IPS-20b (cell line): ENCODE measurements at regions not wholly inside any gene's neighbourhood (a gene's known extent, or its start where the extent isn't known, plus 50 kb on each side); places are given as distances from the start of the nearest gene placed in this dataset.

Experiments
- H3K27ac ChIP-seq: one replicate; pipeline ENCODE4 v1.5.1; 2013; ENCODE audit warnings: low read length
- H3K27me3 ChIP-seq: 2 replicates; pipeline ENCODE4 v1.6.1; 2013; ENCODE audit warnings: mild to moderate bottlenecking, low read length, inconsistent platforms; ENCODE audit not compliant: insufficient read depth
- H3K36me3 ChIP-seq: 2 replicates; pipeline ENCODE4 v1.6.1; 2013; ENCODE audit warnings: low read depth, mild to moderate bottlenecking, inconsistent platforms, low read length, moderate library complexity; ENCODE audit not compliant: insufficient read depth
- H3K4me1 ChIP-seq: 2 replicates; pipeline ENCODE4 v1.6.1; 2013; ENCODE audit warnings: mild to moderate bottlenecking, control low read depth, inconsistent platforms, low read length, moderate library complexity; ENCODE audit not compliant: insufficient read depth
- H3K4me3 ChIP-seq: 2 replicates; pipeline ENCODE4 v1.5.1; 2013; ENCODE audit warnings: mild to moderate bottlenecking, low read length, inconsistent platforms
- H3K9ac ChIP-seq: 2 replicates; pipeline ENCODE4 v1.6.1; 2013; ENCODE audit warnings: low read depth, mild to moderate bottlenecking, inconsistent platforms, low read length, moderate library complexity
- H3K9me3 ChIP-seq: 2 replicates; pipeline ENCODE4 v1.6.1; 2013; ENCODE audit warnings: mild to moderate bottlenecking, low read depth, low read length, inconsistent platforms; ENCODE audit not compliant: insufficient read depth

DNA sequence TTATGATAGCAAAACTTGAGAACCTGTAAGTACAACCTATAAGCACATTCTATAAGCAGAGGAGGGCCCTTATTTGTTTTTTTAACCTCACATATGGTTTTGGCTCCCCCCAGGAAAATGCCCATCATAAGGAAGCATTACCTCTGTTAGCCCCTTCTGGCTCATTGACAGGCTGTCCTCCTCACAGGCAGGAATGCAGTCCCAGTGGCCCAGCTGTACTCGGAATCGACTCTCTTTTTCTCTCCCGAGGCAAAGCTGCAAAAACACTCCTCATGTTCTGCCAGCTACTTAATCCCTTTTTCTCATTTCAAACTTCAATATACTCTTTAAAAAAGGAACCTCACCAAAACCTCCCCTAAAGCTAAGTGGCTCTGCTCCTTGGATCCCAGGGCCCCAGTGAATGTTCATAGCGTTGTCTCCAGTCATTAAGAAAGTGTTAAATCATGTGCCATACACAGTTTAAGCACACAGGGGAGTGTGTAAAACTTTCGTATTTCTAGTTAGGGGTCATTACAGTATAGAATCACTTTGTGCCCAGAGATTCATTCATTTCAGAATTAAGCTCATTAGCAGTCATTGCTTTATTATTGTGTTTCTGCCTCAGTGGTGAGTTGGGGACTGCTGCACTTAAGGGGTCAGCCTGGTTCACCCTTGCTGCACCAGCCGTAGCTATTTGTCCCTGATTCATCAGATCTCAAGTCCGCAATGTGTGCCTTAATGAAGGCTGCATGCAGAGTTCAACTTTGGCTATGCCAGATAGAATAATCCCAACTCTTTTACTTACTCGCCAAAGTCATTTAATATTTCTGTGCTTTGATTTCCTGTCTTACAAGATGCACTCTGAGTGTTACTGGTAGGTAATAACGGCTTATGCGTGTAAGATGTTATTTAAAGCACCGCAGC lies 57.6 kb downstream of the JRKL start:
- Histone ChIP-seq H3K27ac (no peak overlapping the region), H3K36me3 (no peaks in the 10 kb centered on the region), H3K27me3 (no peaks in the 10 kb centered on the region), H3K9me3 (no peaks in the 10 kb centered on the region), H3K4me1 (no peaks in the 10 kb centered on the region), H3K4me3 (no peak overlapping the region), H3K9ac (no peak overlapping the region)

DNA sequence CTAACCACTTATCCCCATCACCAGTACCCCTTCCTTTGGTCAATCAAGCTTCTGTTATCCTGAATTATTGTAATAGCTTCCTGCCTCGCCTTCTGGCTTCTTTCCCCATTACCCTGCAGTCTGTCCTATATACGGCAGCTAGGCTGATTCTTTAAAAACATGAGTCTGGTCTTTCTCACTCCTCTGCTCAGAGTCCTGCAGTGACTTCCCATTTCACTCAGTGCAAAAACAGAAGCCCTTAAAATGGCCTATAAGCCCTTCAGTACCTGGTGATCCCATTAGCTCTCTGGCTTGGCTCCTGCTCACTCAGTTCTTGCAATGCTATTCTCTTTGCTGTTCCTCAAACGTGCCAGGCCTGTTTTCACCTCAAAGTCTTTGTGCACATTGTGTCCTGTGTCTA lies 58.4 kb downstream of the JRKL start:
- Histone ChIP-seq H3K27ac (no peak overlapping the region), H3K9ac (no peak overlapping the region), H3K4me1 (no peaks in the 10 kb centered on the region)

DNA sequence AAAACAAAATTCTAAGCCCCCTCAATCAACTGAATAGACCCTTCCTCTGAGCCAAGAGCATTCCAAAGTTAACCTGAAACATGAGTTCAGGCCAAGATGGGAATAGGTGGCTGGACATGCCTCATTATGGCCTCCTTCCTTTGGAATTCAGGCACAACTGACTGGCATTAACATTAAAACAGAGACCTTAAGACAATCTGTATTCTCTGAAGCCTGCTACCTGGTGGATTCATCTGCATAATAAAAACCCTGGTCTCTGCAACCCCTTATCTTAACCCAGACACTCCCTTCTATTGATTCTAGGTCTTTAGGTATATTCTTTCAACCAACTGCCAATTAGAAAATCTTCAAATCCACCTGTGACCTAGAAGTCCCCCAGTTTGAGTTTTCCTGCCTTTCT lies 66.3 kb downstream of the JRKL start:
- Histone ChIP-seq H3K36me3 (0 out of 2 replicates have a peak, but pooled peaks cover 4% of the 10 kb centered on the region), H3K27me3 (no peaks in the 10 kb centered on the region), H3K4me3 (peak overlapping the region; percentile 31; the same call in 1 of the 2 replicates), H3K9me3 (peaks cover 14% of the 10 kb centered on the region), H3K4me1 (peaks cover 13% of the 10 kb centered on the region; the same call in 1 of the 2 replicates), H3K9ac (no peak overlapping the region), H3K27ac (no peak overlapping the region)

More for the DNA sequence above, 58.4 kb downstream of the JRKL start:
- Histone ChIP-seq H3K36me3 (no peaks in the 10 kb centered on the region), H3K27me3 (no peaks in the 10 kb centered on the region), H3K4me3 (no peak overlapping the region), H3K9me3 (no peaks in the 10 kb centered on the region)

DNA sequence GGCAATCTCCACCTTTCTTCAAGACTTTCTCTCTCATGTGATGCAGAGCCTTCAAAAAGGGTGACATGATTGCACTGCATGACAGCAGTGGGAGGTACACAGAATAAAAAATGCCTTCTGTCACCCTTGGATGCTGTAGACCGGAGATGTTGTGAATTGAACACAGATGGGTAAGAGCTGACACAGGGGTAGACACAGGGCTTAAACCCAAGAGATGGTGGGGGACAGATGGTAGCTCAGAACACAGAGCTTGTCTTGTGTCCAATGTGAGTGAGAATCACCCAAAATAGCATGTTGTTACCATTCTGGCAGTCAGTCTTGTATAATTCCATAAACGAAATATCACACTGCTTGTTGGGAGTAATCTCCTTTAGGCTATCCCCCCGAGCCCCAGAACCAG lies 69.9 kb downstream of the JRKL start:
- H3K9ac ChIP-seq = no peak overlapping the region
- peaks cover 12% of the 10 kb centered on the region for H3K9me3 ChIP-seq
- no peak overlapping the region for H3K27ac ChIP-seq
- H3K4me1 ChIP-seq = peaks cover 17% of the 10 kb centered on the region
- H3K36me3 ChIP-seq = 0 out of 2 replicates have a peak, but pooled peaks cover 4% of the 10 kb centered on the region
- H3K27me3 ChIP-seq = no peaks in the 10 kb centered on the region
- no peak overlapping the region for H3K4me3 ChIP-seq

DNA sequence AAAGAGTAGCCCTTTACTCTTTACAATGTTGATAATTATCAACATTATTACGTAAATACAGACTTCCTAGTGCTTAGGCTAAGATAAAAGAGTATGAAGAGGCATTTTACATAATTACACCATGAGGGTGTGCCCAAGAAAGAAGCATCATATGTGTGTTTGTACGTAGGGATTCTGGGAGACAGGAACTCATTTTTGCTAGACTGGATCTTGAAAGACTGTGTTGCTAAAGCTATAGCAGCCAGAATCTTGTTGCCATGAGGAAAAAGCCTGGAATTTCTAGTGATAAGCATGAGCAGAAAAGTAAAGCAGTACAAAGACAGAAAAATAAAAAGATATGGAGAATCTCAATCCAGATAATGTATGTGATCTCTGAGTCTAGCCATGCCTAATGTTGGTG lies 72.1 kb downstream of the JRKL start:
- Histone ChIP-seq H3K27ac (no peak overlapping the region), H3K4me3 (no peak overlapping the region), H3K9me3 (no peaks in the 10 kb centered on the region)

DNA sequence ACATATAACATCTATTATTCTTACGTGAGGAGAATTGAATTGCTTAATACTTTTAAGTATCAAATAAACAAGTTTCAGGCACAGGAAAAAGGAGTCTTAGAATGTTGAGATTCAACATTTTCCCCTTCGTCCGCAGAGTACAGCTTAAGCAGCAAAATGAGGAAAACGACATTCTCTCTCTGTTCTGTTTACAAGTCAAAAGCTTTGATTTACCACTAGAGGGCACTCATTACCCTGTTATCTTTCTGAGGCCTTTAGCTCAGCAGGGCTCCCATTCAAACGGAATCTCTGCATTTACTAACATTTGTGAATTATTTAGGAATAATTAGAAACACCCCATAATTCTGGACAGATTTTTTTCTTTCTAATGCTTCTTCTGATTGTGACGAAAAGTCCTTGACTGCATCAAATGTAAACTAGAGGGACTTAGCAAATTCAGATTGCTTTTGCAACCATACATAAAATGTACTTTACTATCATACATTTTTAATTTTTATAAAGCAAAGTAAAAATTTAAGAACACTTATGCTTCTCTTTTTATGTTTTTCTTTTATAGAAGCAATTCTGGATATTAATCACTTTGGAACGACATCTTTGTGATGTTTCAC lies 75.0 kb downstream of the JRKL start:
- H3K27me3 ChIP-seq = no peaks in the 10 kb centered on the region

More for the DNA sequence above, 72.1 kb downstream of the JRKL start:
- Histone ChIP-seq H3K9ac (no peak overlapping the region), H3K4me1 (peaks cover 4% of the 10 kb centered on the region), H3K27me3 (no peaks in the 10 kb centered on the region), H3K36me3 (no peaks in the 10 kb centered on the region)

DNA sequence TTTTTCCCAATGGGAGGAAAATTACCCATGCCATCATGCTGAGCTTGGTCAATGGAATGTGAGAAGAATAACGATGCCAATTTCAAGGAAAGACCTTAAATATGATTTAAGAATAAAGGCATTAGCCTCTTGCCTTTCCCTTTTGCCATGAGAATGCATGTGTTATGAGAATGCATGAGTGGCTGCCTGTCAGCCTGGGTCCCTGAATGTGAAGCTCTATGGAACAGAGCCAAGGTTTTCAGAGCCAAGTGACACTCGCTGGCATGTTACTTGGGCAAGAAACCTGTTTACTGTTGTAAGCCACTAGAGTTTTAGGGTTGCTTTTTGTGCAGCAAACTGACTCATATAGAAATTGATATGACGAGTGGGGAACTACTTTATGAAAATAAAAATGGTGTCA lies 75.7 kb downstream of the JRKL start:
- H3K27ac ChIP-seq = no peak overlapping the region
- no peaks in the 10 kb centered on the region for H3K9me3 ChIP-seq
- no peaks in the 10 kb centered on the region for H3K27me3 ChIP-seq

More for the DNA sequence above, 75.0 kb downstream of the JRKL start:
- Histone ChIP-seq H3K9ac (no peak overlapping the region), H3K36me3 (no peaks in the 10 kb centered on the region), H3K27ac (no peak overlapping the region), H3K4me3 (no peak overlapping the region), H3K4me1 (peaks cover 4% of the 10 kb centered on the region; the same call in 1 of the 2 replicates), H3K9me3 (no peaks in the 10 kb centered on the region)

DNA sequence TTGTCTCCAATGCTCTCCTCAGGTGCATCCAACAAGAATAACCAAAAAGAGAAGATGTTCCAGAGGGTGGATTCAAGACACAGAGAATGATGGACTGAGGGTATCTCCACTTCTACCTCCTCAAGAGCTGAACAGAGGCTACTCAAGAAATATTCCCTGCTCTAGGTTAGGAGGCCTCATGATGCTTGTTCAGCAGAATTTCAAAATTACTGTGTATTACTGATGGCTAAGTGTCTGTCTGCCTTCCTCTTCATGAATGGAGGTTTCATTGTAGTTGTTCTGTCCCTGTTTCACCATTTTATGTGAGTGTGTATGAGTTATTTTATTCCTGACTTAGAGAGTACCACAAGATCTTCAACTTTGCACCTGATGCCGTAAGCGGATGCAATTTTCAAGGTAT lies 76.8 kb downstream of the JRKL start:
- Histone ChIP-seq H3K36me3 (no peaks in the 10 kb centered on the region), H3K9me3 (no peaks in the 10 kb centered on the region), H3K9ac (no peak overlapping the region), H3K4me3 (no peak overlapping the region), H3K4me1 (peaks cover 4% of the 10 kb centered on the region; the same call in 1 of the 2 replicates), H3K27ac (no peak overlapping the region), H3K27me3 (no peaks in the 10 kb centered on the region)

More for the DNA sequence above, 75.7 kb downstream of the JRKL start:
- no peak overlapping the region for H3K9ac ChIP-seq
- H3K4me1 ChIP-seq = peaks cover 4% of the 10 kb centered on the region; the same call in 1 of the 2 replicates
- H3K4me3 ChIP-seq = no peak overlapping the region
- H3K36me3 ChIP-seq = no peaks in the 10 kb centered on the region

DNA sequence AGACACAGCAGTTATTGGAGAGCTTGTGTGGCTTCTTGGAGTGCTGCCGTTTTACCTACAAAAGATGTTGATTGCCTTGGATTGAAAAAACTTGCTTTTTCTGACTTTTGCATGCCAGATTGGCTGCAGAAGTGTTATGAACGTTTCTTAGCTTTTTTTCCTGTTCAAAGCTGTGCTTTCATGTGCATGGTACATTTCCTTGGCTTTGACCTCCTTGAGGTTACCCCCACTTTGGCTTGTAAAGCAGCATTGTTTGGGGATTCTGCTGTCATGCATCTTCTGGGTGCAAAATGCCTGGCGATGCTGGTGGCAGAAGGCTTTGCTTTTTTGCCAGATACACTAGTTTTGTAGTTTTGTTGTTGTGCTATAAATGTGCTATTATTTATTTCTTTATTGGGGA lies 80.0 kb downstream of the JRKL start:
- H3K27ac ChIP-seq = no peak overlapping the region

DNA sequence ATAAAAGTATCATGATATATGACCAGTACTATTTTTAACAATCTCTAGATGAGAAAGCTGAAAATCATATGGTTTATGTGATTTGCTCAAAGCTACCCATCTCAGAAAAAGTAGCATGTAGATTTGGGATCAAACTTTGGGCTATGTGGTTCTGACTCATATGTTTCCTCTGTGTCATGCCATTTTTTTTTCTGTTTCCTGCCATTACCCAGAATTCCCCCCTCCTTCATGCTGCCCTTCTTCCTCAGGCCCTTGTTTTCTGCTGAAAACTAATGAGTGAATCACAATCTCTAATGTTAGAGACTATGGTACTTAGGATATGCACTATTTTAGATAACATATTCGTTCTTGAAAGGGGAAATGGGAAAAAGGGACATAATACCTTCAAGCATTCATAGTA lies 80.7 kb downstream of the JRKL start:
- Histone ChIP-seq H3K27ac (no peak overlapping the region), H3K36me3 (no peaks in the 10 kb centered on the region), H3K9me3 (no peaks in the 10 kb centered on the region), H3K4me1 (no peaks in the 10 kb centered on the region), H3K27me3 (no peaks in the 10 kb centered on the region), H3K9ac (no peak overlapping the region), H3K4me3 (no peak overlapping the region)

More for the DNA sequence above, 80.0 kb downstream of the JRKL start:
- no peak overlapping the region for H3K4me3 ChIP-seq
- no peaks in the 10 kb centered on the region for H3K9me3 ChIP-seq
- H3K4me1 ChIP-seq = no peaks in the 10 kb centered on the region
- H3K9ac ChIP-seq = no peak overlapping the region
- H3K36me3 ChIP-seq = no peaks in the 10 kb centered on the region
- no peaks in the 10 kb centered on the region for H3K27me3 ChIP-seq

DNA sequence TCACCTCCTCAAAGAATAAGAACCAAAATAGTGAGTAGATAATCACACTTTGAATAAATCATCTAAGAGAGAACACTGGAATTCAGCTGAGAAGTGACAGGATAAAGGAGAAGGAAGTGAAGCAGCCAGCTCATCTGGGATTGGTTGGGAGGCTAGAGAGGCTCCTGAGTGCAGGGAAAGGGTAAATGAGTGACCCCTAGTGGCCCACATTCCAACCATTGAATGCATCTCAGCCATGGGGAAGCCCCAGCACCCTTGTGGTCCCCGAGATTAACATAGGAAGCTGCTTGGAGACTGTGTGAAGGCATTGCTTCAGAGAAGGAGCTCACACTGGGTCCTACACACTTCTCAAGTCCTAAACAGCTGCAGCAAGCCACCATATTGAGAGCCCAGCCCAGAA lies 82.3 kb downstream of the JRKL start:
- Histone ChIP-seq H3K4me1 (no peaks in the 10 kb centered on the region), H3K27ac (no peak overlapping the region), H3K9me3 (peaks cover 3% of the 10 kb centered on the region; the same call in 1 of the 2 replicates), H3K36me3 (no peaks in the 10 kb centered on the region), H3K27me3 (no peaks in the 10 kb centered on the region), H3K4me3 (no peak overlapping the region), H3K9ac (no peak overlapping the region)

DNA sequence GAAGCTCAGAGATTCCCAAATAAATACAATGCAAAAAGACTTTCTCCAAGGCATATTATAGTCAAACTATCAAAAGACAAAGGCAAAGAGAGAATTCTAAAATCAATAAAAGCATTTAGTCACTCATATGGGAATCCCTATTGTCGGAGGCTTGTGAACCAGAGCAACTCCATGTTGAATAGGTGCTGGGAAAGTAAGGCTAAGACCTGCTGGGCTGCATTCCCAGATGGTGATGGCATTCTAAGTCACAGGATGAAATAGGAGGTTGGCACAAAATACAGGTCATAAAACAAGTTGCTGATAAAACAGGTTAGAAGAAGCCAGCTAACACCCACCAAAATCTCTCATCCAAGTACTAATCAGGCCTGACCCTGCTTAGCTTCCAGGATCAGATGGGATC lies 84.5 kb downstream of the JRKL start:
- Histone ChIP-seq H3K4me1 (no peaks in the 10 kb centered on the region), H3K4me3 (no peak overlapping the region), H3K9me3 (peaks cover 8% of the 10 kb centered on the region), H3K27ac (no peak overlapping the region), H3K27me3 (no peaks in the 10 kb centered on the region), H3K36me3 (no peaks in the 10 kb centered on the region), H3K9ac (no peak overlapping the region)
